GM19463 (cell line): ENCODE measurements at regions not wholly inside any gene's neighbourhood (a gene's known extent, or its start where the extent isn't known, plus 50 kb on each side); places are given as distances from the start of the nearest gene placed in this dataset.
"Not testable (repeated sequence)": the region's sequence is repeated elsewhere in the genome, so short reads cannot be mapped to it uniquely, and the experiment has no call there.

Experiments
- ATAC-seq: cut with Tn5 transposase; IDR thresholded peaks from one replicate; pipeline ENCODE4 v1.9.1; 2021; ENCODE audit warnings: mild to moderate bottlenecking, moderate library complexity; ENCODE audit not compliant: unreplicated experiment

GRCh38 chr10:2223548-2224320 is 486.4 kb upstream of the ADARB2 start:
- ATAC-seq = no peak

- ATAC-seq = no peak
Observed at GRCh38 chr10:2222631-2223030, 485.3 kb upstream of the ADARB2 start.

- no peak for ATAC-seq
Observed at GRCh38 chr10:2214805-2215204, 477.5 kb upstream of the ADARB2 start.

GRCh38 chr10:2214092-2214491 is 476.8 kb upstream of the ADARB2 start:
- no peak for ATAC-seq

- no peak for ATAC-seq
Observed at GRCh38 chr10:2212244-2212834, 475.0 kb upstream of the ADARB2 start.

GRCh38 chr10:2210088-2210487 is 472.8 kb upstream of the ADARB2 start:
- no peak for ATAC-seq

GRCh38 chr10:2208106-2208505 is 470.8 kb upstream of the ADARB2 start:
- ATAC-seq = no peak

GRCh38 chr10:2207246-2207922 is 470.1 kb upstream of the ADARB2 start:
- no peak for ATAC-seq

- ATAC-seq = no peak
Observed at GRCh38 chr10:2205406-2205805, 468.1 kb upstream of the ADARB2 start.

GRCh38 chr10:2202401-2202800 is 465.1 kb upstream of the ADARB2 start:
- ATAC-seq = no peak

- ATAC-seq = no peak
Observed at GRCh38 chr10:2201534-2202099, 464.3 kb upstream of the ADARB2 start.

- ATAC-seq = no peak
Observed at GRCh38 chr10:2197663-2198062, 460.3 kb upstream of the ADARB2 start.

DNA sequence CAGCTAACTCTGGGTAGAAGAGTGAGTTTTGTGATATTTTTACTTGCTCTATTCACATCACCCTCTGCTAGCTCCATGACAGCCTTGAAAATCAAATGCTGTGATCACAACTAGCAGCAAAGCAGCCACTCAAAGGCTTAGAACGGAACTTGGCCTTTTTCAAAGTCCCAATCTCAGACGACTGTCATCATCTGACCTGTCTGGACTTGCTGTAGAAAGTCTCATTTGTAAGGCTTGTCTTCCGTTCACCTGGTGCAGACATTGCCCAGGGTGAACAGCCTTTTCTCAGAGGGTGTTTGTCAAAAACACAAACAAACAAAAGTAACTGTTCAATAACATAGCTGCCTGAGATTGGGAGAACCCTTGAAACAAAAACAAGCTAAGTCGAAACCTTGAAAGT is 458.9 kb upstream of the ADARB2 start:
- no peak for ATAC-seq

GRCh38 chr10:2189356-2189755 is 452.0 kb upstream of the ADARB2 start:
- ATAC-seq = not testable (repeated sequence)

DNA sequence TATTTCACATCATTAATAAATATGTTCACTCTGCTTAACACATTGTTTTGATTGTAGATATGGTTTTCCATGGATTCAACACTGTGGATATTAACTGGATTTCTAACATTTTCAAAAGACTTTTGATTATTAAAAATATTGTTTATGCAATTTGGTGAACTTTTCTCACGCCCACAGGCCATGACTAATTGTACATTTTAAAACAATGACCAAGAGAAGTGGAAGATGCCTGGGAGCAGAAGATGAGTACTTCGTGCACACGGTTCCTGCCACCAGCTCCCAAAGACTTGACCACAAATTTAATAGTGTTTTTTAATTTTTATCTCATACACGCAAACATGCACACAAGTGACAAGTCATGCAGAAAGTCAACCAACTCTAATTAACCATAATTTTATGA is 451.0 kb upstream of the ADARB2 start:
- ATAC-seq = no peak

DNA sequence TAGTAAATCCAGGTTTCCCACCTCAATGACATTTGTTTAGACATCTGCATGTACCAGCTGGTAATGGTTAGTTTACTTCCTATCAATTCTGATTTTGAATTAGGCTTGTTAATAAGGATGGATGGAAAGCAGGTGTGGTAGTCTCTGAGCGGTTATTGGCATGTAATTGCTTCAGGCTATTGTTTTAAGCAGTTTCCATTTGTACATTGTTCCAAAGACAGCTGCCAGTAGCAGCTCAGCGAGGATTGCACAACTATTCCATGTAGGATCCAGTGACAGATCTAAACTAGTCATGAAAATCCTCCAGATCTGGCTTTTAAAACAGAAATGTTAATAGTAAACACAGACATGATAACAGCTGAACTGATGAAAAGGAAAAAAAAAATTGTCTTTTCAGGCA is 436.0 kb upstream of the ADARB2 start:
- no peak for ATAC-seq

DNA sequence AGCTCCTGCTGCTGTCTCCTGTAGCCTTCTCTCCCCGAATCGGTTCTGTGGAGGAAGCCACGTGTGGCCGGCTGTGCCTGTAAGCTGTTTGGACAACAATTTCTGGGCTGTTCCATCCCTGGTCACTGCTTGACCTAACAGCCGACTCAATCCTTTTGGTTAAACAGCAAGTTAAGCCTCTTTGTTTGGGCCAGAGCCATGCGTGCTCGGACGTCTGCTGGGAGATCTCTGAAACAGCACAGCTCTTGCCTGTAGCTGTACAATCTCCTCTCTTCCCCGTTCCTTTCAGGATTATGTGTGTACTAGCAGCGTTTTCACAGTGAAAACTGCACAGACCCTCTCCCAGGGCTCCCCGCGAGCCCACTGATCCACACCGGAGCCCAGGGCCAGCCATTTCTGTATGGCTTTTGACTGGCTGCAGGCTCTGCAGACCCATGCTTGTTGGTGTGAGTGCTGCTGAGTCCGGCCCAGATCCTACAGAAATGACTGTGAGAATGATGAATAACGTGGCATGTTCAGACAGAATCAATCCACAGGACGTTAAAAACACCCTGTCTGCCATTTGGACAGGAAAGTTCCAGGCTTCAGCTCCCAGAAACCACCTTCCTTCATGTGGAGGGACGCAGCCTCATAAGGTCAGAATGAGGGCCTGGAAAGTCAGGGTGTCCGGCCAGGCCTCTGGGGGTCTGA is 428.6 kb upstream of the ADARB2 start:
- no peak for ATAC-seq

GRCh38 chr10:2150288-2150687 is 413.0 kb upstream of the ADARB2 start:
- no peak for ATAC-seq

DNA sequence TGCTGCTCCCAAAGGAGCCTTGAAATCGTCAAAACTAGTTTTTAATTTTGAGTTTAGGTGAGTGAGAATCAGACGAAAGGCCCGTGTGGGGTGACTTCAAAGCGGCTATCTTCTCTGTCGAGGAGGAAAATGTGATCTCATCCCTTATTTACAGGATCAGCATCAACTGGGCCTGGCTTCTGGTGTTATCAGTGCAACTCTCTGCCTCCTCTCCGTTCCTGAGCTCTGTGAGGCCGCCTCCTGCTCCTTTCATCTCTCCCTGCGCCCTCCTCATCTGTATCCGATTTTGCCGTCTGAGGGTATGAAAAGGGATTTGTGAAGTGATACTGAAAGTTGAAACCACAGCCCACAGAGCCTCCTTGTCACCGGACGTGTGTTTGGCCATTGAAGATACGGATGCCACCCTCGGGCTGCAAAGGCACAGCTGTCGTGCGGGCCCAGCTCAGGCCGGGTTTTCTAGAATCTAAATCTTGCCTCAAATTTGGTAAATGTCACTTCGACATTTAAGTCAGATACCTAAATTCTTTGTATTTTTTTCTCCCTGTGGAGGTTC is 408.7 kb upstream of the ADARB2 start:
- no peak for ATAC-seq

DNA sequence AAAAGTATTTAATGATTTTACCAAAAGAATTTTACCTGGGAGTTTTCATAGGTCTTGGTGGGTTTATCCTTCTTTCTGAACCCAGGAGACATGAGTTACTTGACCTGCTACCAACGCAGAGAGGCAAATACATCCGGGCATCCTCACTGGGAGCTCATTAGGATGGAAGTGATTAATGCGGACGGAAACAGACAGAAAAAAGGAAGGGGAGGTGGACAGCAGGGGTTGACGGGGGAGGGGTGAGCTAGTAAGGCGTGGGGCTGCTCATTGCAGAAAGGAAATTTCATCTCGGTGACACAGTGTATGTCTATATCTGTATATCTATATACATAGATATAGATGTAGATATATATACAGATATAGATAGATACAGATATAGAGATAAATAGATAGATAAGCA is 408.2 kb upstream of the ADARB2 start:
- no peak for ATAC-seq

- no peak for ATAC-seq
Observed at GRCh38 chr10:2144584-2144983, 407.3 kb upstream of the ADARB2 start.
